ENCODE measurements at regions not wholly inside any gene's neighbourhood (a gene's known extent, or its start where the extent isn't known, plus 50 kb on each side); places are given as distances from the start of the nearest gene placed in this dataset.

- no peaks in the 10 kb centered on the region for H3K9me3 Mint-ChIP-seq (ENCODE audit: unreplicated experiment)
- H3K4me1 Mint-ChIP-seq (ENCODE audit: low read depth, unreplicated experiment), result no peaks in the 10 kb centered on the region
- H3K36me3 Mint-ChIP-seq (ENCODE audit: unreplicated experiment), result no peaks in the 10 kb centered on the region
- H3K27ac Mint-ChIP-seq (ENCODE audit: unreplicated experiment), result no peak overlapping the region
- no peaks in the 10 kb centered on the region for H3K27me3 Mint-ChIP-seq (ENCODE audit: unreplicated experiment)
- DNase-seq, result no peak
- TF ChIP-seq, protein P1, sequence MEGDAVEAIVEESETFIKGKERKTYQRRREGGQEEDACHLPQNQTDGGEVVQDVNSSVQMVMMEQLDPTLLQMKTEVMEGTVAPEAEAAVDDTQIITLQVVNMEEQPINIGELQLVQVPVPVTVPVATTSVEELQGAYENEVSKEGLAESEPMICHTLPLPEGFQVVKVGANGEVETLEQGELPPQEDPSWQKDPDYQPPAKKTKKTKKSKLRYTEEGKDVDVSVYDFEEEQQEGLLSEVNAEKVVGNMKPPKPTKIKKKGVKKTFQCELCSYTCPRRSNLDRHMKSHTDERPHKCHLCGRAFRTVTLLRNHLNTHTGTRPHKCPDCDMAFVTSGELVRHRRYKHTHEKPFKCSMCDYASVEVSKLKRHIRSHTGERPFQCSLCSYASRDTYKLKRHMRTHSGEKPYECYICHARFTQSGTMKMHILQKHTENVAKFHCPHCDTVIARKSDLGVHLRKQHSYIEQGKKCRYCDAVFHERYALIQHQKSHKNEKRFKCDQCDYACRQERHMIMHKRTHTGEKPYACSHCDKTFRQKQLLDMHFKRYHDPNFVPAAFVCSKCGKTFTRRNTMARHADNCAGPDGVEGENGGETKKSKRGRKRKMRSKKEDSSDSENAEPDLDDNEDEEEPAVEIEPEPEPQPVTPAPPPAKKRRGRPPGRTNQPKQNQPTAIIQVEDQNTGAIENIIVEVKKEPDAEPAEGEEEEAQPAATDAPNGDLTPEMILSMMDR (IDR thresholded peaks at IDR 0.05; ENCODE audit: partially characterized antibody, unreplicated experiment), result no peak
- no peak overlapping the region for H3K4me3 Mint-ChIP-seq (ENCODE audit: unreplicated experiment)
Measured at GRCh38 chr4:123609829-123610228, 213.2 kb downstream of the SPRY1 start.

- no peak for DNase-seq
- TF ChIP-seq, protein P1 (IDR thresholded peaks at IDR 0.05; ENCODE audit: partially characterized antibody, unreplicated experiment), result no peak
- H3K27ac Mint-ChIP-seq (ENCODE audit: unreplicated experiment), result no peak overlapping the region
- no peaks in the 10 kb centered on the region for H3K9me3 Mint-ChIP-seq (ENCODE audit: unreplicated experiment)
- H3K36me3 Mint-ChIP-seq (ENCODE audit: unreplicated experiment), result no peaks in the 10 kb centered on the region
- H3K4me1 Mint-ChIP-seq (ENCODE audit: low read depth, unreplicated experiment), result peaks cover 12% of the 10 kb centered on the region
- H3K4me3 Mint-ChIP-seq (ENCODE audit: unreplicated experiment), result no peak overlapping the region
- no peaks in the 10 kb centered on the region for H3K27me3 Mint-ChIP-seq (ENCODE audit: unreplicated experiment)
Measured at GRCh38 chr4:123613586-123614344, 217.2 kb downstream of the SPRY1 start.

DNA sequence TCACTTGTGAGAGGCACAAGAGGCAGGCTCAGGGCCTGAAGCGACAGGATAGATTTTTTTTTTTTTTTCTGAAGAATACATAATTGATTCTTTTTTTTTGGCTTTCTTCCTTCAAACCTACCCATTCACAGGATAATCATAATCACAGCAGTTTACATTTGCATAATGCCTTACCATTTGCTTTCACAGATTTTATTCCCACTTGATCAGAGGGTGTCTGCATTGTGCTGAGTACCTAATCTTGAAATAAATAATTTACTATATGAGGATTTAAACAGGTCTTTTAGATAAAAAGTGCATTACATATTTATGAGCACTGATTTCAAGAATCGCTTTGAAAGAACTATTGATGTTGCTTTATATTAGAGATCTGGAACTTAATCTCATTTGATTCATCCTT is 219.3 kb downstream of the SPRY1 start:
- Mint-ChIP-seq H3K27me3 (ENCODE audit: unreplicated experiment) (no peaks in the 10 kb centered on the region), H3K4me1 (ENCODE audit: low read depth, unreplicated experiment) (peaks cover 12% of the 10 kb centered on the region), H3K36me3 (ENCODE audit: unreplicated experiment) (no peaks in the 10 kb centered on the region), H3K9me3 (ENCODE audit: unreplicated experiment) (no peaks in the 10 kb centered on the region), H3K27ac (ENCODE audit: unreplicated experiment) (no peak overlapping the region), H3K4me3 (ENCODE audit: unreplicated experiment) (no peak overlapping the region)
- TF ChIP-seq, protein P1 (IDR thresholded peaks at IDR 0.05; ENCODE audit: partially characterized antibody, unreplicated experiment), result no peak
- no peak for DNase-seq

GRCh38 chr4:123616951-123617461 is 220.4 kb downstream of the SPRY1 start:
- DNase-seq, result no peak
- TF ChIP-seq, protein P1 (IDR thresholded peaks at IDR 0.05; ENCODE audit: partially characterized antibody, unreplicated experiment), result no peak

DNA sequence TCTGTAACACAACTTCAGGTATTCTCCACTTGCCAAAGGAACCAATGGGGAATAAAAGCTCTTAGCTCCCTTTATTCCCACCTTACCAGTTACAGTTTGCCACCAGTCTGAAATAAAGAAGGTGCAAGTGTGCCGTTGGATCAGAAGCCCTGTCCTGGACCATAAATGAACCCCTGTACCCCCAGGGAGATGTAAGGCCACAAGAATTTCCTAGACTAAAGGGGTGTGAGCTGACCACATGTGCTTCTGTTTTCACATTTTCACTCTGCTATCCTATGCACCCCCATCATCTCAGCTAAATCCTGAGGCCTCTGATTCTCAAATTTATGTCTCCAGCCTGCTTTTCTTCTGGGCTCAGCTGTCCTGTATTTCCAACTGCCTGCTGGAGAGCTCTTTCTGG is 221.2 kb downstream of the SPRY1 start:
- no peak for DNase-seq
- H3K36me3 Mint-ChIP-seq (ENCODE audit: unreplicated experiment), result no peaks in the 10 kb centered on the region
- TF ChIP-seq, protein P1 (IDR thresholded peaks at IDR 0.05; ENCODE audit: partially characterized antibody, unreplicated experiment), result no peak
- no peaks in the 10 kb centered on the region for H3K9me3 Mint-ChIP-seq (ENCODE audit: unreplicated experiment)
- peak overlapping the region; percentile 46 for H3K27ac Mint-ChIP-seq (ENCODE audit: unreplicated experiment)
- peaks cover 12% of the 10 kb centered on the region for H3K4me1 Mint-ChIP-seq (ENCODE audit: low read depth, unreplicated experiment)
- H3K4me3 Mint-ChIP-seq (ENCODE audit: unreplicated experiment), result no peak overlapping the region
- H3K27me3 Mint-ChIP-seq (ENCODE audit: unreplicated experiment), result no peaks in the 10 kb centered on the region

More at GRCh38 chr4:123616951-123617461, 220.4 kb downstream of the SPRY1 start:
- Mint-ChIP-seq H3K27ac (ENCODE audit: unreplicated experiment) (peak overlapping the region; percentile 79), H3K27me3 (ENCODE audit: unreplicated experiment) (no peaks in the 10 kb centered on the region), H3K36me3 (ENCODE audit: unreplicated experiment) (no peaks in the 10 kb centered on the region), H3K9me3 (ENCODE audit: unreplicated experiment) (no peaks in the 10 kb centered on the region), H3K4me1 (ENCODE audit: low read depth, unreplicated experiment) (peaks cover 12% of the 10 kb centered on the region), H3K4me3 (ENCODE audit: unreplicated experiment) (no peak overlapping the region)

All from glutamatergic neuron (in vitro differentiated cells).